ENCODE measurements at regions not wholly inside any gene's neighbourhood (a gene's known extent, or its start where the extent isn't known, plus 50 kb on each side); places are given as distances from the start of the nearest gene placed in this dataset.

GRCh38 chr2:128720080-128721022 lies 401.7 kb upstream of the HS6ST1 start:
- Histone ChIP-seq H3K27ac (ENCODE audit: poor library complexity, severe bottlenecking) (no peak overlapping the region), H3K9me3 (ENCODE audit: severe bottlenecking) (no peaks in the 10 kb centered on the region), H3K27me3 (ENCODE audit: insufficient read depth, poor library complexity, severe bottlenecking) (no peaks in the 10 kb centered on the region), H3K4me1 (ENCODE audit: insufficient read depth, poor library complexity, severe bottlenecking) (no peaks in the 10 kb centered on the region), H3K36me3 (ENCODE audit: low read depth) (no peaks in the 10 kb centered on the region), H3K4me3 (ENCODE audit: severe bottlenecking) (no peak overlapping the region)
- TF ChIP-seq CTCF (IDR thresholded peaks at IDR 0.05; ENCODE audit: poor library complexity, severe bottlenecking) = no peak
- no peak for ATAC-seq (ENCODE audit: low read depth)
- no peak for DNase-seq (ENCODE audit: low spot score)

- no peaks in the 10 kb centered on the region for H3K4me1 ChIP-seq (ENCODE audit: insufficient read depth, poor library complexity, severe bottlenecking)
- no peak overlapping the region for H3K4me3 ChIP-seq (ENCODE audit: severe bottlenecking)
- ATAC-seq (ENCODE audit: low read depth) (no peak), DNase-seq (ENCODE audit: low spot score) (no peak)
- H3K27me3 ChIP-seq (ENCODE audit: insufficient read depth, poor library complexity, severe bottlenecking) = no peaks in the 10 kb centered on the region
- no peak overlapping the region for H3K27ac ChIP-seq (ENCODE audit: poor library complexity, severe bottlenecking)
- H3K9me3 ChIP-seq (ENCODE audit: severe bottlenecking) = no peaks in the 10 kb centered on the region
- TF ChIP-seq CTCF (IDR thresholded peaks at IDR 0.05; ENCODE audit: poor library complexity, severe bottlenecking) = no peak
- no peaks in the 10 kb centered on the region for H3K36me3 ChIP-seq (ENCODE audit: low read depth)
Observed at GRCh38 chr2:128721096-128721495, 402.4 kb upstream of the HS6ST1 start.

DNA sequence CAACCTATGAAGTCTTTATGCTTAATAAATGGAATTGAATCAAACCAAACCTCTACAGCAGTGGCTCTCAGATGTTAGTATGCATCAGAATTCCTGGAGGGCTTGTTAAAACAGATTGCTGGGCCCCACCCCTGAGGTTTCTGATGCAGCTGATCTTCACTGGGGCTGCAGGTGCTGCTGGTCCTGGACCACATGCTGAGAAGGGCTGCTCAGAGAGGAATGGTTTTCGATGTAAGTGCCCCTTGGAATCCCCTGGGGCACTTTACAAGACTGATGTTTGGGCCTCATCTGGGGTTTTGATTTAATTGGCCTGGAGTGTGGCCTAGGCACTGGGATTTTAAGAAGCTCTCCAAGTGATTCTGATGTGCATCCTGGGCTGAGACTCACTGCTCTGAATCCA lies 403.8 kb upstream of the HS6ST1 start:
- Histone ChIP-seq H3K27ac (ENCODE audit: poor library complexity, severe bottlenecking) (no peak overlapping the region), H3K4me3 (ENCODE audit: severe bottlenecking) (no peak overlapping the region), H3K27me3 (ENCODE audit: insufficient read depth, poor library complexity, severe bottlenecking) (no peaks in the 10 kb centered on the region), H3K36me3 (ENCODE audit: low read depth) (no peaks in the 10 kb centered on the region), H3K9me3 (ENCODE audit: severe bottlenecking) (no peaks in the 10 kb centered on the region), H3K4me1 (ENCODE audit: insufficient read depth, poor library complexity, severe bottlenecking) (peaks cover under 1% of the 10 kb centered on the region)
- DNase-seq (ENCODE audit: low spot score) (no peak), ATAC-seq (ENCODE audit: low read depth) (no peak)
- no peak for TF ChIP-seq CTCF (IDR thresholded peaks at IDR 0.05; ENCODE audit: poor library complexity, severe bottlenecking)

- no peak for TF ChIP-seq CTCF (IDR thresholded peaks at IDR 0.05; ENCODE audit: poor library complexity, severe bottlenecking)
Observed at GRCh38 chr2:128724547-128724946, 405.9 kb upstream of the HS6ST1 start.

GRCh38 chr2:128724972-128725371 lies 406.3 kb upstream of the HS6ST1 start:
- Histone ChIP-seq H3K27me3 (ENCODE audit: insufficient read depth, poor library complexity, severe bottlenecking) (no peaks in the 10 kb centered on the region), H3K36me3 (ENCODE audit: low read depth) (no peaks in the 10 kb centered on the region), H3K27ac (ENCODE audit: poor library complexity, severe bottlenecking) (no peak overlapping the region), H3K4me1 (ENCODE audit: insufficient read depth, poor library complexity, severe bottlenecking) (peaks cover 8% of the 10 kb centered on the region), H3K9me3 (ENCODE audit: severe bottlenecking) (peaks cover 6% of the 10 kb centered on the region), H3K4me3 (ENCODE audit: severe bottlenecking) (no peak overlapping the region)
- TF ChIP-seq CTCF (IDR thresholded peaks at IDR 0.05; ENCODE audit: poor library complexity, severe bottlenecking) = no peak
- DNase-seq (ENCODE audit: low spot score) (no peak), ATAC-seq (ENCODE audit: low read depth) (no peak)

More at GRCh38 chr2:128724547-128724946, 405.9 kb upstream of the HS6ST1 start:
- H3K27me3 ChIP-seq (ENCODE audit: insufficient read depth, poor library complexity, severe bottlenecking) = no peaks in the 10 kb centered on the region
- H3K4me1 ChIP-seq (ENCODE audit: insufficient read depth, poor library complexity, severe bottlenecking) = peaks cover 8% of the 10 kb centered on the region
- DNase-seq (ENCODE audit: low spot score) (no peak), ATAC-seq (ENCODE audit: low read depth) (no peak)
- no peaks in the 10 kb centered on the region for H3K36me3 ChIP-seq (ENCODE audit: low read depth)
- H3K4me3 ChIP-seq (ENCODE audit: severe bottlenecking) = no peak overlapping the region
- H3K9me3 ChIP-seq (ENCODE audit: severe bottlenecking) = peaks cover 6% of the 10 kb centered on the region
- no peak overlapping the region for H3K27ac ChIP-seq (ENCODE audit: poor library complexity, severe bottlenecking)
